ENCODE measurements at regions not wholly inside any gene's neighbourhood (a gene's known extent, or its start where the extent isn't known, plus 50 kb on each side); places are given as distances from the start of the nearest gene placed in this dataset.

- POLR2A ChIA-PET: no interaction called here
Observed at GRCh38 chr4:157763490-157763889, 409.3 kb downstream of the GASK1B start.

DNA sequence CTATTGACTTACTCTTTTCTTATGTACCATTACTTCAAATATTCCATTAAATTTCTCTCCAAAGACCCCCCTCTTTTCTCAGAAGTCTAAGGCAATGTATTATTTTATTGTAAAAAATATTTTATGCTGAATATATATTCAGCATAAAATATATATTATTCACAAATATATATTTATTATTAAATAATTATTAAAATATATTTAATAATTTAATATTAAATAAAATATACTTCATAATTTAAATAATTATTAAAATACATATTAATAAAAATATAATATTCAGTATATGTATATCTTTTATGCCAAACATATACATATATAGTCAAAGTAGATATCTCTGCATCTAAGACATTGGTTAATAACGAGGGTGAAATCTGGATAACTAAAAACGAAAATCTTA is 418.4 kb downstream of the GASK1B start:
- TF ChIP-seq CTBP1 (IDR thresholded peaks at IDR 0.05; ENCODE audit: borderline replicate concordance) (no peak), NFRKB (IDR thresholded peaks at IDR 0.05) (no peak), FOXK2 (IDR thresholded peaks at IDR 0.05) (no peak), TARDBP (IDR thresholded peaks at IDR 0.05) (no peak), L3MBTL2 (conservative IDR thresholded peaks at IDR 0.05) (no peak), SUZ12 (IDR thresholded peaks at IDR 0.05) (no peak), FOXM1 (IDR thresholded peaks at IDR 0.05; ENCODE audit: borderline replicate concordance) (no peak), ELF4 (IDR thresholded peaks at IDR 0.05) (no peak), HDGF (IDR thresholded peaks at IDR 0.05; ENCODE audit: borderline replicate concordance) (no peak), ZNF384 (IDR thresholded peaks at IDR 0.05) (no peak), LEF1 (IDR thresholded peaks at IDR 0.05; ENCODE audit: borderline replicate concordance) (no peak), BHLHE40 (IDR thresholded peaks at IDR 0.05; ENCODE audit: borderline replicate concordance) (no peak), PKNOX1 (IDR thresholded peaks at IDR 0.05) (no peak), SP1 (IDR thresholded peaks at IDR 0.05) (no peak), ARNT (IDR thresholded peaks at IDR 0.05) (no peak), FOXA1 (IDR thresholded peaks at IDR 0.05) (no peak)
- DNase-seq (ENCODE audit: extremely low spot score): no peak
- ChIA-PET POLR2A (no interaction called here), CTCF (no interaction called here)

More at GRCh38 chr4:157763490-157763889, 409.3 kb downstream of the GASK1B start:
- CTCF ChIA-PET: no interaction called here
- TF ChIP-seq ZNF384 (IDR thresholded peaks at IDR 0.05) (no peak), LEF1 (IDR thresholded peaks at IDR 0.05; ENCODE audit: borderline replicate concordance) (no peak), HDGF (IDR thresholded peaks at IDR 0.05; ENCODE audit: borderline replicate concordance) (no peak), L3MBTL2 (conservative IDR thresholded peaks at IDR 0.05) (no peak), FOXM1 (IDR thresholded peaks at IDR 0.05; ENCODE audit: borderline replicate concordance) (no peak), FOXK2 (IDR thresholded peaks at IDR 0.05) (no peak)
- DNase-seq (ENCODE audit: extremely low spot score): no peak

DNA sequence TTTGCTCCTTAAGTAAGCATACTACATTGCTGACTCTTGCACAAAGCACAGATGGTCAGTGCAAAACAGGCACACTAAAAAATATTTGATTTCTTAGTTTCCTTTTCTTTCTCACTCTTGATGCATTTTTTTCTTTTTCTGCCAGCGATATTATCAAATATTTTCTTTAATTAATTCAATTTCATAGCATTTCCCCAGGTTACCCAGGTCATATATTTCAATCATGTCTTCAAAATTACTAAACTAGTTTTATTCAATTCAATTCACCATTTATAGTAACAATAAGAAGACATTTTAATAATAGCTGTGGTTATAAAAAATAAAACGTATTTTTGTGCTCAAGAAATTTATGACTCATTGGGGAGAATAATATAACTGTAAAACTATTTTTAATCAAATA is 421.2 kb downstream of the GASK1B start:
- TF ChIP-seq FOXK2 (IDR thresholded peaks at IDR 0.05) (no peak), BHLHE40 (IDR thresholded peaks at IDR 0.05; ENCODE audit: borderline replicate concordance) (no peak), SUZ12 (IDR thresholded peaks at IDR 0.05) (no peak), CTBP1 (IDR thresholded peaks at IDR 0.05; ENCODE audit: borderline replicate concordance) (no peak), LEF1 (IDR thresholded peaks at IDR 0.05; ENCODE audit: borderline replicate concordance) (no peak), HDGF (IDR thresholded peaks at IDR 0.05; ENCODE audit: borderline replicate concordance) (no peak), TARDBP (IDR thresholded peaks at IDR 0.05) (no peak), PKNOX1 (IDR thresholded peaks at IDR 0.05) (no peak), SP1 (IDR thresholded peaks at IDR 0.05) (no peak), NFRKB (IDR thresholded peaks at IDR 0.05) (no peak), ZNF384 (IDR thresholded peaks at IDR 0.05) (no peak), ELF4 (IDR thresholded peaks at IDR 0.05) (no peak)
- DNase-seq (ENCODE audit: extremely low spot score): no peak
- CTCF ChIA-PET: no interaction called here
- POLR2A ChIA-PET: no interaction called here

DNA sequence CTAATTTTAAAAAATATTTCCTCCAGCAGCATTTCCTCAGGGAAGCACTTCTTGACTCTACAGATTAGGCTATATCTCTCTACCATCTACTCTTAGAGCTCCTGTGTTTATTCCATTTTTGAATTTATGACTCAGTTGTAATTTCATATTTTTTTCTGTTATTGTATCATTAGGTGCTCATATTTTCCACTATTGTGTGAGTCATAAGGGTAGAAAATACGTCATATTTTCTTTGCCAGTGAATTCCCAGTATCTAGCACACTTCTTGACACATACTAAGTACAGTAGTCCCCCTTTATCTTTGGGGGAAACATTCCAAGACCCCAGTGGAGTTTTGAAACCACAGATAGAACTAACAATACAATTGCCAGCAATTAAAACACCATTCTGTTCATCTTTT is 431.2 kb downstream of the GASK1B start:
- ChIA-PET POLR2A (no interaction called here), CTCF (no interaction called here)
- TF ChIP-seq ZNF384 (IDR thresholded peaks at IDR 0.05) (no peak), BHLHE40 (IDR thresholded peaks at IDR 0.05; ENCODE audit: borderline replicate concordance) (no peak), TARDBP (IDR thresholded peaks at IDR 0.05) (no peak), L3MBTL2 (conservative IDR thresholded peaks at IDR 0.05) (no peak), FOXK2 (IDR thresholded peaks at IDR 0.05) (no peak), ELF4 (IDR thresholded peaks at IDR 0.05) (no peak), FOXA1 (IDR thresholded peaks at IDR 0.05) (no peak), LEF1 (IDR thresholded peaks at IDR 0.05; ENCODE audit: borderline replicate concordance) (no peak), PKNOX1 (IDR thresholded peaks at IDR 0.05) (no peak), ARNT (IDR thresholded peaks at IDR 0.05) (no peak), CTBP1 (IDR thresholded peaks at IDR 0.05; ENCODE audit: borderline replicate concordance) (no peak)
- no peak for DNase-seq (ENCODE audit: extremely low spot score)

DNA sequence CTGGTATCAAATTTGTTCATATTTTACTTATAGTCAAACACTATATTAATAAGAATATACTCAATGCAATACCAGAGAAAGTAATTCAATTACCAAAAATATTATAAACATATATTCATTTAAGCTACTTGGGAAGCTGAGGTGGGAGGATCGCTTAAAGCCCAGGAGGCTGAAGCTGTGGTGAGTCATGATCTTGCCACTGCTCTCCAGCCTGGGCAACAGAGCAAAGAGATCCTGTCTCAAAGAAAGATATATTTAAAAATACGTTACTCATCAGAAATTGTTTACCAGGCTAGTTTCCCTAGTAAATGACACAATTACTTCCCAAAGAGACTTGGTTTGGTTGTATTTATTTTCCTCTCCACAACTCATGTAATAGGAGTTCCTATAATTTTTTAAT is 433.6 kb downstream of the GASK1B start:
- no peak for DNase-seq (ENCODE audit: extremely low spot score)
- TF ChIP-seq FOXA1 (IDR thresholded peaks at IDR 0.05): no peak
- no peak for TF ChIP-seq SP1 (IDR thresholded peaks at IDR 0.05)
- TF ChIP-seq BHLHE40 (IDR thresholded peaks at IDR 0.05; ENCODE audit: borderline replicate concordance): no peak
- no peak for TF ChIP-seq FOXM1 (IDR thresholded peaks at IDR 0.05; ENCODE audit: borderline replicate concordance)
- ChIA-PET CTCF (no interaction called here), POLR2A (no interaction called here)

- no peak for DNase-seq (ENCODE audit: extremely low spot score)
- ChIA-PET POLR2A (no interaction called here), CTCF (no interaction called here)
- TF ChIP-seq BHLHE40 (IDR thresholded peaks at IDR 0.05; ENCODE audit: borderline replicate concordance) (no peak), HDGF (IDR thresholded peaks at IDR 0.05; ENCODE audit: borderline replicate concordance) (no peak), FOXA1 (IDR thresholded peaks at IDR 0.05) (no peak), L3MBTL2 (conservative IDR thresholded peaks at IDR 0.05) (no peak), ELF4 (IDR thresholded peaks at IDR 0.05) (no peak)
Observed at GRCh38 chr4:157728215-157728614, 444.6 kb downstream of the GASK1B start.

DNA sequence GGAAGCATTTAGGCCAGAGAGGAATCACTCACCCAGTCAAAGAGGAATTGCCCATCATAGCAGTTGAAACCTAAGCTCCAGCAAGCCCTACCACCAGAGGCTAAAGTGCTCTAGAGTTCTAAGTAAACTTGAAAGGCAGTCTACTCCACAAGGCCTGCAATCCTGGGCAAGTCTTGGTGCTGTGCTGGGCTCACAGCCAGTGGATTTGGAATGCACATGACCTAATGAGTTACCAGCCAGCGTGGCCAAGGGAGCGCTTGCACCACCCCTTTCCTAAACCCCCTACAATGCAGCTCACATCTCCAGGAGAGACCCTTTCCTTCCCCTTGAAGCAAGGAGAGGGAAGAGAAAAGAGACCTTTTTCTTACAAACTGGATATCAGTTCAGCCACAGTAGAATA is 445.7 kb downstream of the GASK1B start:
- no peak for DNase-seq (ENCODE audit: extremely low spot score)
- CTCF ChIA-PET: no interaction called here
- no peak for TF ChIP-seq CTBP1 (IDR thresholded peaks at IDR 0.05; ENCODE audit: borderline replicate concordance)
- no peak for TF ChIP-seq TARDBP (IDR thresholded peaks at IDR 0.05)
- TF ChIP-seq LEF1 (IDR thresholded peaks at IDR 0.05; ENCODE audit: borderline replicate concordance): no peak
- TF ChIP-seq NFRKB (IDR thresholded peaks at IDR 0.05): no peak
- no peak for TF ChIP-seq HDGF (IDR thresholded peaks at IDR 0.05; ENCODE audit: borderline replicate concordance)
- no peak for TF ChIP-seq ARNT (IDR thresholded peaks at IDR 0.05)
- no peak for TF ChIP-seq SUZ12 (IDR thresholded peaks at IDR 0.05)
- POLR2A ChIA-PET: no interaction called here
